Ascending aorta (tissue), 2 donors: ENCODE measurements at regions not wholly inside any gene's neighbourhood (a gene's known extent, or its start where the extent isn't known, plus 50 kb on each side); places are given as distances from the start of the nearest gene placed in this dataset.
"Not testable (repeated sequence)": the region's sequence is repeated elsewhere in the genome, so short reads cannot be mapped to it uniquely, and the experiment has no call there.

Source experiments
- DNase-seq, 2 donors: peaks; one replicate each; pipeline ENCODE4 v3.0.0-alpha.2; 2019; ENCODE audit warnings: low spot score in 2 of 2
- H3K27ac ChIP-seq, 2 donors: fragments of 200-600 bp; sonication (generic); one replicate each; pipeline ENCODE4 v1.5.1; 2016 to 2017; ENCODE audit warnings: mild to moderate bottlenecking in 1 of 2
- H3K27me3 ChIP-seq: fragments of 200-600 bp; sonication (generic); one replicate; pipeline ENCODE4 v1.5.1; 2017
- H3K36me3 ChIP-seq, 2 donors: fragments of 200-600 bp; sonication (generic); one replicate each; pipeline ENCODE4 v1.5.1; 2016
- H3K4me1 ChIP-seq, 2 donors: fragments of 200-600 bp; sonication (generic); one replicate each; pipeline ENCODE4 v1.5.1; 2016 to 2017; ENCODE audit warnings: mild to moderate bottlenecking in 1 of 2
- H3K4me3 ChIP-seq, 2 donors: fragments of 200-600 bp; sonication (generic); one replicate each; pipeline ENCODE4 v1.5.1; 2016 to 2017; ENCODE audit warnings: mild to moderate bottlenecking in 1 of 2
- H3K9me3 ChIP-seq, 2 donors: fragments of 200-600 bp; sonication (generic); one replicate each; pipeline ENCODE4 v1.5.1; 2016
- CTCF ChIP-seq, 3 experiments: fragments of 200-600 bp in 2 of 3; fragments of 450-650 bp in 1 of 3; sonication (generic) in 2 of 3; IDR thresholded peaks; one replicate each; pipeline ENCODE4 v1.5.1; 2016 to 2019; ENCODE audit warnings: antibody characterized with exemption in 3 of 3, mild to moderate bottlenecking in 1 of 3, moderate library complexity in 1 of 3
- intact Hi-C: fragments of 100-400 bp; cut with DNase I; formaldehyde crosslinking; loops from one replicate; pipeline ENCODE4 v1.15.1; 2023

GRCh38 chr7:91492317-91492716 is 228.1 kb downstream of the FZD1 start:
- no peak for TF ChIP-seq CTCF (IDR thresholded peaks at IDR 0.05)

GRCh38 chr7:91492773-91493172 is 228.5 kb downstream of the FZD1 start:
- H3K9me3 ChIP-seq, result no peaks in the 10 kb centered on the region
- intact Hi-C loops, result no loop called here
- H3K27ac ChIP-seq, result no peak overlapping the region
- no peaks in the 10 kb centered on the region for H3K36me3 ChIP-seq
- H3K4me1 ChIP-seq, result no peaks in the 10 kb centered on the region
- DNase-seq, result no peak
- no peak overlapping the region for H3K4me3 ChIP-seq
- no peak for TF ChIP-seq CTCF (IDR thresholded peaks at IDR 0.05)
- H3K27me3 ChIP-seq, result no peaks in the 10 kb centered on the region

More at GRCh38 chr7:91492317-91492716, 228.1 kb downstream of the FZD1 start:
- Histone ChIP-seq H3K4me1 (no peaks in the 10 kb centered on the region), H3K4me3 (no peak overlapping the region), H3K36me3 (no peaks in the 10 kb centered on the region), H3K9me3 (no peaks in the 10 kb centered on the region), H3K27ac (no peak overlapping the region), H3K27me3 (no peaks in the 10 kb centered on the region)
- intact Hi-C loops, result no loop called here
- no peak for DNase-seq

GRCh38 chr7:91494450-91494849 is 230.2 kb downstream of the FZD1 start:
- intact Hi-C loops, result no loop called here
- Histone ChIP-seq H3K4me3 (no peak overlapping the region), H3K36me3 (no peaks in the 10 kb centered on the region), H3K27ac (no peak overlapping the region), H3K4me1 (no peaks in the 10 kb centered on the region), H3K27me3 (no peaks in the 10 kb centered on the region), H3K9me3 (peaks cover 0 to 4% of the 10 kb centered on the region in 2 donors)
- TF ChIP-seq CTCF (IDR thresholded peaks at IDR 0.05), result no peak
- no peak for DNase-seq

GRCh38 chr7:91496251-91496820 is 232.1 kb downstream of the FZD1 start:
- Histone ChIP-seq H3K4me3 (no peak overlapping the region), H3K36me3 (no peaks in the 10 kb centered on the region), H3K27me3 (no peaks in the 10 kb centered on the region), H3K9me3 (peaks cover 0 to 4% of the 10 kb centered on the region in 2 donors), H3K4me1 (no peaks in the 10 kb centered on the region), H3K27ac (no peak overlapping the region)
- no peak for TF ChIP-seq CTCF (IDR thresholded peaks at IDR 0.05)
- intact Hi-C loops, result no loop called here
- no peak for DNase-seq

GRCh38 chr7:91497277-91497676 is 233.0 kb downstream of the FZD1 start:
- H3K9me3 ChIP-seq, H3K4me1 ChIP-seq, H3K27me3 ChIP-seq, H3K27ac ChIP-seq, intact Hi-C loops, DNase-seq, H3K4me3 ChIP-seq, H3K36me3 ChIP-seq: not testable (repeated sequence)

GRCh38 chr7:91503934-91504555 is 239.8 kb downstream of the FZD1 start:
- no peak for TF ChIP-seq CTCF (IDR thresholded peaks at IDR 0.05)
- no peak overlapping the region for H3K27ac ChIP-seq
- no peak overlapping the region for H3K4me3 ChIP-seq
- H3K4me1 ChIP-seq, result no peaks in the 10 kb centered on the region
- DNase-seq, result no peak
- intact Hi-C loops, result no loop called here
- no peaks in the 10 kb centered on the region for H3K27me3 ChIP-seq
- peaks cover 0 to under 1% of the 10 kb centered on the region in 2 donors for H3K9me3 ChIP-seq
- no peaks in the 10 kb centered on the region for H3K36me3 ChIP-seq
